ENCODE measurements at regions not wholly inside any gene's neighbourhood (a gene's known extent, or its start where the extent isn't known, plus 50 kb on each side); places are given as distances from the start of the nearest gene placed in this dataset.

GRCh38 chr5:164966611-164967010 is 1461.2 kb downstream of the MAT2B start:
- H3K27me3 ChIP-seq (ENCODE audit: control insufficient read depth, insufficient read depth, low read length) = no peaks in the 10 kb centered on the region
- no peak for DNase-seq
- H3K36me3 ChIP-seq (replicated peaks; ENCODE audit: control insufficient read depth, insufficient read depth, low read length) = no peaks in the 10 kb centered on the region
- no peak overlapping the region for H3K4me3 ChIP-seq (ENCODE audit: insufficient read depth, low read depth, low read length)

GRCh38 chr5:164967354-164967753 is 1461.9 kb downstream of the MAT2B start:
- Histone ChIP-seq H3K27me3 (ENCODE audit: control insufficient read depth, insufficient read depth, low read length) (no peaks in the 10 kb centered on the region), H3K36me3 (replicated peaks; ENCODE audit: control insufficient read depth, insufficient read depth, low read length) (no peaks in the 10 kb centered on the region), H3K4me3 (ENCODE audit: insufficient read depth, low read depth, low read length) (no peak overlapping the region)
- no peak for DNase-seq

GRCh38 chr5:164972973-164973372 is 1467.6 kb downstream of the MAT2B start:
- no peaks in the 10 kb centered on the region for H3K36me3 ChIP-seq (replicated peaks; ENCODE audit: control insufficient read depth, insufficient read depth, low read length)
- no peak overlapping the region for H3K4me3 ChIP-seq (ENCODE audit: insufficient read depth, low read depth, low read length)
- no peaks in the 10 kb centered on the region for H3K27me3 ChIP-seq (ENCODE audit: control insufficient read depth, insufficient read depth, low read length)
- DNase-seq = no peak

- no peaks in the 10 kb centered on the region for H3K27me3 ChIP-seq (ENCODE audit: control insufficient read depth, insufficient read depth, low read length)
- no peaks in the 10 kb centered on the region for H3K36me3 ChIP-seq (replicated peaks; ENCODE audit: control insufficient read depth, insufficient read depth, low read length)
- DNase-seq = no peak
- no peak overlapping the region for H3K4me3 ChIP-seq (ENCODE audit: insufficient read depth, low read depth, low read length)
Measured at GRCh38 chr5:164975986-164976385, 1470.6 kb downstream of the MAT2B start.

GRCh38 chr5:164980480-164980879 is 1475.1 kb downstream of the MAT2B start:
- H3K27me3 ChIP-seq (ENCODE audit: control insufficient read depth, insufficient read depth, low read length) = no peaks in the 10 kb centered on the region
- H3K4me3 ChIP-seq (ENCODE audit: insufficient read depth, low read depth, low read length) = no peak overlapping the region
- H3K36me3 ChIP-seq (replicated peaks; ENCODE audit: control insufficient read depth, insufficient read depth, low read length) = no peaks in the 10 kb centered on the region
- DNase-seq = no peak

GRCh38 chr5:164998142-164998541 is 1492.7 kb downstream of the MAT2B start:
- H3K27me3 ChIP-seq (ENCODE audit: control insufficient read depth, insufficient read depth, low read length) = no peaks in the 10 kb centered on the region
- H3K4me3 ChIP-seq (ENCODE audit: insufficient read depth, low read depth, low read length) = no peak overlapping the region
- DNase-seq = no peak
- H3K36me3 ChIP-seq (replicated peaks; ENCODE audit: control insufficient read depth, insufficient read depth, low read length) = no peaks in the 10 kb centered on the region

- Histone ChIP-seq H3K36me3 (replicated peaks; ENCODE audit: control insufficient read depth, insufficient read depth, low read length) (no peaks in the 10 kb centered on the region), H3K27me3 (ENCODE audit: control insufficient read depth, insufficient read depth, low read length) (no peaks in the 10 kb centered on the region), H3K4me3 (ENCODE audit: insufficient read depth, low read depth, low read length) (no peak overlapping the region)
- DNase-seq = no peak
Measured at GRCh38 chr5:164998590-164998989, 1493.2 kb downstream of the MAT2B start.

GRCh38 chr5:165000479-165001190 is 1495.2 kb downstream of the MAT2B start:
- no peak for DNase-seq
- no peaks in the 10 kb centered on the region for H3K36me3 ChIP-seq (replicated peaks; ENCODE audit: control insufficient read depth, insufficient read depth, low read length)
- no peak overlapping the region for H3K4me3 ChIP-seq (ENCODE audit: insufficient read depth, low read depth, low read length)
- H3K27me3 ChIP-seq (ENCODE audit: control insufficient read depth, insufficient read depth, low read length) = no peaks in the 10 kb centered on the region

GRCh38 chr5:165003283-165003682 is 1497.9 kb downstream of the MAT2B start:
- no peak for DNase-seq
- no peak overlapping the region for H3K4me3 ChIP-seq (ENCODE audit: insufficient read depth, low read depth, low read length)

GRCh38 chr5:165004175-165004574 is 1498.8 kb downstream of the MAT2B start:
- no peaks in the 10 kb centered on the region for H3K27me3 ChIP-seq (ENCODE audit: control insufficient read depth, insufficient read depth, low read length)

More at GRCh38 chr5:165003283-165003682, 1497.9 kb downstream of the MAT2B start:
- H3K36me3 ChIP-seq (replicated peaks; ENCODE audit: control insufficient read depth, insufficient read depth, low read length) = no peaks in the 10 kb centered on the region
- no peaks in the 10 kb centered on the region for H3K27me3 ChIP-seq (ENCODE audit: control insufficient read depth, insufficient read depth, low read length)

GRCh38 chr5:165014439-165014838 is 1509.0 kb downstream of the MAT2B start:
- Histone ChIP-seq H3K36me3 (replicated peaks; ENCODE audit: control insufficient read depth, insufficient read depth, low read length) (no peaks in the 10 kb centered on the region), H3K4me3 (ENCODE audit: insufficient read depth, low read depth, low read length) (no peak overlapping the region), H3K27me3 (ENCODE audit: control insufficient read depth, insufficient read depth, low read length) (no peaks in the 10 kb centered on the region)
- no peak for DNase-seq

More at GRCh38 chr5:165004175-165004574, 1498.8 kb downstream of the MAT2B start:
- no peak overlapping the region for H3K4me3 ChIP-seq (ENCODE audit: insufficient read depth, low read depth, low read length)
- DNase-seq = no peak
- H3K36me3 ChIP-seq (replicated peaks; ENCODE audit: control insufficient read depth, insufficient read depth, low read length) = no peaks in the 10 kb centered on the region

GRCh38 chr5:165015126-165015525 is 1509.7 kb downstream of the MAT2B start:
- H3K4me3 ChIP-seq (ENCODE audit: insufficient read depth, low read depth, low read length) = no peak overlapping the region
- H3K27me3 ChIP-seq (ENCODE audit: control insufficient read depth, insufficient read depth, low read length) = no peaks in the 10 kb centered on the region
- DNase-seq = no peak
- no peaks in the 10 kb centered on the region for H3K36me3 ChIP-seq (replicated peaks; ENCODE audit: control insufficient read depth, insufficient read depth, low read length)

- Histone ChIP-seq H3K36me3 (replicated peaks; ENCODE audit: control insufficient read depth, insufficient read depth, low read length) (no peaks in the 10 kb centered on the region), H3K27me3 (ENCODE audit: control insufficient read depth, insufficient read depth, low read length) (no peaks in the 10 kb centered on the region), H3K4me3 (ENCODE audit: insufficient read depth, low read depth, low read length) (no peak overlapping the region)
- DNase-seq = no peak
Measured at GRCh38 chr5:165015547-165015946, 1510.1 kb downstream of the MAT2B start.

- H3K36me3 ChIP-seq (replicated peaks; ENCODE audit: control insufficient read depth, insufficient read depth, low read length) = no peaks in the 10 kb centered on the region
- no peaks in the 10 kb centered on the region for H3K27me3 ChIP-seq (ENCODE audit: control insufficient read depth, insufficient read depth, low read length)
- H3K4me3 ChIP-seq (ENCODE audit: insufficient read depth, low read depth, low read length) = no peak overlapping the region
- no peak for DNase-seq
Measured at GRCh38 chr5:165026971-165027370, 1521.6 kb downstream of the MAT2B start.

GRCh38 chr5:165028356-165028755 is 1522.9 kb downstream of the MAT2B start:
- no peak for DNase-seq
- no peak overlapping the region for H3K4me3 ChIP-seq (ENCODE audit: insufficient read depth, low read depth, low read length)
- H3K27me3 ChIP-seq (ENCODE audit: control insufficient read depth, insufficient read depth, low read length) = no peaks in the 10 kb centered on the region
- no peaks in the 10 kb centered on the region for H3K36me3 ChIP-seq (replicated peaks; ENCODE audit: control insufficient read depth, insufficient read depth, low read length)
